SK-N-SH (cell line): ENCODE measurements at regions not wholly inside any gene's neighbourhood (a gene's known extent, or its start where the extent isn't known, plus 50 kb on each side); places are given as distances from the start of the nearest gene placed in this dataset.

Experiments
- CTCF ChIA-PET: fragments of 300-600, 350-600 bp; formaldehyde crosslinking; extraction: SDS; loops from one replicate; lab custom pipeline; 2021; lab: Yijun Ruan, JAX
- POLR2A ChIA-PET: fragments of 350-600 bp; sonication (Branson Sonifier 250); formaldehyde crosslinking; extraction: SDS; loops from one replicate; lab custom pipeline; 2020; ENCODE audit warnings: antibody characterized with exemption, inconsistent platforms; lab: Yijun Ruan, JAX
- DNase-seq: peaks from one replicate; pipeline ENCODE4 v3.0.0; 2012
- H2AFZ ChIP-seq: fragments of 200-600 bp; sonication (generic); 2 replicates; pipeline ENCODE4 v1.8.1; 2016; ENCODE audit warnings: antibody characterized with exemption, mild to moderate bottlenecking, low read depth
- H3F3A ChIP-seq: fragments of 200-600 bp; sonication (generic); replicated peaks from 2 replicates; pipeline ENCODE3; 2016; ENCODE audit warnings: antibody characterized with exemption, mild to moderate bottlenecking; ENCODE audit not compliant: insufficient read depth
- H3K27ac ChIP-seq, 2 experiments: fragments of 200-500 bp in 1 of 2; fragments of 200-600 bp in 1 of 2; sonication (Bioruptor generic) in 1 of 2; sonication (generic), shearing (Covaris generic) in 1 of 2; 2 replicates each; pipeline versions ENCODE4 v1.5.1 to v1.6.1; 2014 to 2016; ENCODE audit warnings: low read depth in 2 of 2, inconsistent platforms in 1 of 2, low read length in 1 of 2, mild to moderate bottlenecking in 1 of 2, mixed read lengths in 1 of 2
- H3K27me3 ChIP-seq: fragments of 200-600 bp; sonication (generic), shearing (Covaris generic); 2 replicates; pipeline ENCODE4 v1.6.1; 2016; ENCODE audit warnings: mixed run types; ENCODE audit not compliant: insufficient read depth
- H3K36me3 ChIP-seq, 2 experiments: fragments of 200-500 bp in 1 of 2; fragments of 200-600 bp in 1 of 2; sonication (Bioruptor generic) in 1 of 2; sonication (generic) in 1 of 2; replicated peaks in 1 of 2; 2 replicates each; pipeline versions ENCODE3 to v1.5.1; 2014 to 2016; ENCODE audit warnings: low read length in 1 of 2, mild to moderate bottlenecking in 1 of 2; ENCODE audit not compliant: insufficient read depth in 2 of 2, control insufficient read depth in 1 of 2
- H3K4me1 ChIP-seq, 2 experiments: fragments of 200-500 bp in 1 of 2; fragments of 200-600 bp in 1 of 2; sonication (Bioruptor generic) in 1 of 2; sonication (generic), shearing (Covaris generic) in 1 of 2; 2 replicates each; pipeline versions ENCODE4 v1.5.1 to v1.6.1; 2014 to 2016; ENCODE audit warnings: low read depth in 1 of 2, low read length in 1 of 2, mixed run types in 1 of 2; ENCODE audit not compliant: insufficient read depth in 2 of 2, control insufficient read depth in 1 of 2
- H3K4me2 ChIP-seq: fragments of 200-600 bp; sonication (generic), shearing (Covaris generic); 2 replicates; pipeline ENCODE4 v1.6.1; 2017; ENCODE audit warnings: mixed run types
- H3K4me3 ChIP-seq, 2 experiments: fragments of 200-500 bp in 1 of 2; fragments of 200-600 bp in 1 of 2; sonication (Bioruptor generic) in 1 of 2; sonication (generic), shearing (Covaris generic) in 1 of 2; 2 replicates each; pipeline versions ENCODE4 v1.5.1 to v1.8.1; 2014 to 2016; ENCODE audit warnings: low read depth in 2 of 2, inconsistent platforms in 1 of 2, low read length in 1 of 2, mild to moderate bottlenecking in 1 of 2, mixed read lengths in 1 of 2, moderate library complexity in 1 of 2
- H3K79me2 ChIP-seq: fragments of 200-600 bp; sonication (generic); 2 replicates; pipeline ENCODE4 v1.8.1; 2017; ENCODE audit warnings: mild to moderate bottlenecking; ENCODE audit not compliant: insufficient read depth
- H3K9ac ChIP-seq: fragments of 200-600 bp; sonication (generic); 2 replicates; pipeline ENCODE4 v1.6.1; 2017; ENCODE audit warnings: mixed run types
- H3K9me2 ChIP-seq: fragments of 200-600 bp; sonication (generic); 2 replicates; pipeline ENCODE4 v1.6.1; 2017; ENCODE audit warnings: mixed run types
- H3K9me3 ChIP-seq: fragments of 200-600 bp; sonication (generic); 2 replicates; pipeline ENCODE4 v1.6.1; 2017; ENCODE audit warnings: mixed run types, mild to moderate bottlenecking, moderate library complexity
- H4K20me1 ChIP-seq: fragments of 200-600 bp; sonication (generic); 2 replicates; pipeline ENCODE4 v1.6.1; 2017; ENCODE audit warnings: mild to moderate bottlenecking, mixed run types; ENCODE audit not compliant: insufficient read depth
- CHD2 ChIP-seq: fragments of 150-350 bp; IDR thresholded peaks from 2 replicates; pipeline ENCODE4 v1.6.1; 2018; ENCODE audit warnings: low read length; ENCODE audit not compliant: partially characterized antibody
- EZH2phosphoT487 ChIP-seq: fragments of 200-600 bp; sonication (generic); IDR thresholded peaks from 2 replicates; pipeline ENCODE4 v1.6.1; 2017; ENCODE audit warnings: low read depth, mixed run types, mild to moderate bottlenecking, antibody characterized with exemption, moderate library complexity, borderline replicate concordance
- FOSL2 ChIP-seq: IDR thresholded peaks from 2 replicates; pipeline ENCODE4 v1.4.0; 2012; ENCODE audit warnings: low read depth, mild to moderate bottlenecking, moderate library complexity, borderline replicate concordance
- FOXM1 ChIP-seq: IDR thresholded peaks from 2 replicates; pipeline ENCODE4 v1.4.0; 2012; ENCODE audit warnings: low read depth, mild to moderate bottlenecking
- GATA2 ChIP-seq: sonication (generic); formaldehyde crosslinking; IDR thresholded peaks from 2 replicates; pipeline ENCODE4 v1.5.0; 2020; ENCODE audit warnings: mild to moderate bottlenecking, missing genetic modification reagents
- JUND ChIP-seq: IDR thresholded peaks from 2 replicates; pipeline ENCODE4 v1.4.0; 2012
- MAX ChIP-seq: IDR thresholded peaks from 2 replicates; pipeline ENCODE4 v1.4.0; 2012; ENCODE audit warnings: low read depth
- MEF2A ChIP-seq: IDR thresholded peaks from 2 replicates; pipeline ENCODE4 v1.4.0; 2012; ENCODE audit warnings: low read depth, borderline replicate concordance
- NFIC ChIP-seq: IDR thresholded peaks from 2 replicates; pipeline ENCODE4 v1.4.0; 2012; ENCODE audit warnings: borderline replicate concordance
- NRF1 ChIP-seq: IDR thresholded peaks from 2 replicates; pipeline ENCODE4 v1.6.1; 2012; ENCODE audit warnings: low read depth, mild to moderate bottlenecking, low read length
- SIN3A ChIP-seq: IDR thresholded peaks from 2 replicates; pipeline ENCODE4 v1.6.1; 2012; ENCODE audit warnings: low read depth, mild to moderate bottlenecking, low read length, moderate library complexity, borderline replicate concordance
- SMC3 ChIP-seq: IDR thresholded peaks from 2 replicates; pipeline ENCODE4 v1.6.1; 2012; ENCODE audit warnings: low read depth, low read length, improper control_type of control experiment
- TAF1 ChIP-seq: IDR thresholded peaks from 2 replicates; pipeline ENCODE4 v1.6.1; 2012; ENCODE audit warnings: low read depth, mild to moderate bottlenecking, low read length, moderate library complexity, borderline replicate concordance
- TCF12 ChIP-seq: IDR thresholded peaks from 2 replicates; pipeline ENCODE4 v1.4.0; 2012
- TEAD4 ChIP-seq: IDR thresholded peaks from 2 replicates; pipeline ENCODE4 v1.4.0; 2012; ENCODE audit warnings: mild to moderate bottlenecking, borderline replicate concordance; ENCODE audit not compliant: insufficient read depth
- WGBS: methylation state at CpG from one replicate; pipeline ENCODE4 v1.1.6; 2017; ENCODE audit warnings: low lambda C conversion rate; 5-methylcytosine and 5-hydroxymethylcytosine counted together
- TF ChIP-seq, protein P1 (sequence below): IDR thresholded peaks from 2 replicates; pipeline ENCODE4 v1.4.0; 2012; ENCODE audit warnings: low read depth, borderline replicate concordance
- TF ChIP-seq, protein P2 (sequence below): IDR thresholded peaks from 2 replicates; pipeline ENCODE4 v1.6.1; 2012; ENCODE audit warnings: mild to moderate bottlenecking, low read depth, low read length, moderate library complexity
- TF ChIP-seq, protein P3 (sequence below): IDR thresholded peaks from 2 replicates; pipeline ENCODE4; 2012

DNA sequence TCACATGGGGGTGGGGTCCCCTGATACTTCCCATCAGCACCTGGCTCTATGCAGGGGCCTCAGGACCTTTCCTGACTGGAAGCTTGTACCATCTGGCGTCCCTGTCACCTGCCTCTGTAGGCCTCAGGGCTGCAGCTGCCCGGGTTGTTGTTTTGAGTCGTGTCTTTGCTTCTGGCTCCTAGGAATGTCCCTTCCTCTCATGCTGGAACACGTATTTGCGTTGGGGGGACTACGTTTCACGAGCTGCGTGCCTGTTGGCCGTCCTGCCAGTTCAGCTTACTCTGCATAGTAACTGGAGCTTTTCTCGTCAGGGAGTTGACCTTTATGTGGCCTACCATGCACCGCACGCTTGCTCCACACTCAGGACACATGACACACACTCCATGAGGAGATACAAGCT lies 54.9 kb upstream of the IRX4 start:
- no peaks in the 10 kb centered on the region for H4K20me1 ChIP-seq
- no peak overlapping the region for H3K4me2 ChIP-seq
- POLR2A ChIA-PET = no interaction called here
- H3K36me3 ChIP-seq = no peaks in the 10 kb centered on the region
- H3K9me2 ChIP-seq = no peaks in the 10 kb centered on the region
- CTCF ChIA-PET = no interaction called here
- no peak overlapping the region for H3K9ac ChIP-seq
- no peaks in the 10 kb centered on the region for H3K79me2 ChIP-seq
- WGBS = 5% methylated on average over 12 of the region's 12 CpGs
- TF ChIP-seq FOXM1 (no peak), NRF1 (no peak), NFIC (no peak), FOSL2 (no peak), EZH2phosphoT487 (no peak), CHD2 (no peak), SMC3 (no peak), GATA2 (CRISPR knock-in tag) (no peak), JUND (no peak), TEAD4 (no peak), TAF1 (no peak)
- TF ChIP-seq, all 33 proteins: peak for 0
- H2AFZ ChIP-seq = no peak overlapping the region
- DNase-seq = no peak
- no peaks in the 10 kb centered on the region for H3K9me3 ChIP-seq
- no peak overlapping the region for H3K27ac ChIP-seq
- no peaks in the 10 kb centered on the region for H3F3A ChIP-seq
- H3K4me3 ChIP-seq = no peak overlapping the region
- no peaks in the 10 kb centered on the region for H3K4me1 ChIP-seq
- peaks cover 46% of the 10 kb centered on the region; the same call in 1 of the 2 replicates for H3K27me3 ChIP-seq

GRCh38 chr5:1936901-1937300 lies 54.2 kb upstream of the IRX4 start:
- CTCF ChIA-PET = no interaction called here
- H3K9ac ChIP-seq = no peak overlapping the region
- POLR2A ChIA-PET = no interaction called here

More at GRCh38 chr5:1936901-1937300, 54.2 kb upstream of the IRX4 start:
- Histone ChIP-seq H2AFZ (no peak overlapping the region), H3K36me3 (no peaks in the 10 kb centered on the region), H4K20me1 (no peaks in the 10 kb centered on the region), H3K27me3 (peaks cover 49% of the 10 kb centered on the region; the same call in 1 of the 2 replicates), H3K9me2 (no peaks in the 10 kb centered on the region), H3K27ac (no peak overlapping the region), H3K4me2 (no peak overlapping the region), H3K4me1 (no peaks in the 10 kb centered on the region), H3K9me3 (no peaks in the 10 kb centered on the region), H3K4me3 (no peak overlapping the region), H3K79me2 (no peaks in the 10 kb centered on the region), H3F3A (no peaks in the 10 kb centered on the region)
- TF ChIP-seq NFIC (no peak), SIN3A (no peak), FOSL2 (no peak), MAX (no peak), TCF12 (no peak), CHD2 (no peak), JUND (no peak), MEF2A (no peak)
- TF ChIP-seq, protein P1, sequence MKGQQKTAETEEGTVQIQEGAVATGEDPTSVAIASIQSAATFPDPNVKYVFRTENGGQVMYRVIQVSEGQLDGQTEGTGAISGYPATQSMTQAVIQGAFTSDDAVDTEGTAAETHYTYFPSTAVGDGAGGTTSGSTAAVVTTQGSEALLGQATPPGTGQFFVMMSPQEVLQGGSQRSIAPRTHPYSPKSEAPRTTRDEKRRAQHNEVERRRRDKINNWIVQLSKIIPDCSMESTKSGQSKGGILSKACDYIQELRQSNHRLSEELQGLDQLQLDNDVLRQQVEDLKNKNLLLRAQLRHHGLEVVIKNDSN = no peak
- TF ChIP-seq, protein P2, sequence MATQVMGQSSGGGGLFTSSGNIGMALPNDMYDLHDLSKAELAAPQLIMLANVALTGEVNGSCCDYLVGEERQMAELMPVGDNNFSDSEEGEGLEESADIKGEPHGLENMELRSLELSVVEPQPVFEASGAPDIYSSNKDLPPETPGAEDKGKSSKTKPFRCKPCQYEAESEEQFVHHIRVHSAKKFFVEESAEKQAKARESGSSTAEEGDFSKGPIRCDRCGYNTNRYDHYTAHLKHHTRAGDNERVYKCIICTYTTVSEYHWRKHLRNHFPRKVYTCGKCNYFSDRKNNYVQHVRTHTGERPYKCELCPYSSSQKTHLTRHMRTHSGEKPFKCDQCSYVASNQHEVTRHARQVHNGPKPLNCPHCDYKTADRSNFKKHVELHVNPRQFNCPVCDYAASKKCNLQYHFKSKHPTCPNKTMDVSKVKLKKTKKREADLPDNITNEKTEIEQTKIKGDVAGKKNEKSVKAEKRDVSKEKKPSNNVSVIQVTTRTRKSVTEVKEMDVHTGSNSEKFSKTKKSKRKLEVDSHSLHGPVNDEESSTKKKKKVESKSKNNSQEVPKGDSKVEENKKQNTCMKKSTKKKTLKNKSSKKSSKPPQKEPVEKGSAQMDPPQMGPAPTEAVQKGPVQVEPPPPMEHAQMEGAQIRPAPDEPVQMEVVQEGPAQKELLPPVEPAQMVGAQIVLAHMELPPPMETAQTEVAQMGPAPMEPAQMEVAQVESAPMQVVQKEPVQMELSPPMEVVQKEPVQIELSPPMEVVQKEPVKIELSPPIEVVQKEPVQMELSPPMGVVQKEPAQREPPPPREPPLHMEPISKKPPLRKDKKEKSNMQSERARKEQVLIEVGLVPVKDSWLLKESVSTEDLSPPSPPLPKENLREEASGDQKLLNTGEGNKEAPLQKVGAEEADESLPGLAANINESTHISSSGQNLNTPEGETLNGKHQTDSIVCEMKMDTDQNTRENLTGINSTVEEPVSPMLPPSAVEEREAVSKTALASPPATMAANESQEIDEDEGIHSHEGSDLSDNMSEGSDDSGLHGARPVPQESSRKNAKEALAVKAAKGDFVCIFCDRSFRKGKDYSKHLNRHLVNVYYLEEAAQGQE = no peak
- TF ChIP-seq, protein P3, sequence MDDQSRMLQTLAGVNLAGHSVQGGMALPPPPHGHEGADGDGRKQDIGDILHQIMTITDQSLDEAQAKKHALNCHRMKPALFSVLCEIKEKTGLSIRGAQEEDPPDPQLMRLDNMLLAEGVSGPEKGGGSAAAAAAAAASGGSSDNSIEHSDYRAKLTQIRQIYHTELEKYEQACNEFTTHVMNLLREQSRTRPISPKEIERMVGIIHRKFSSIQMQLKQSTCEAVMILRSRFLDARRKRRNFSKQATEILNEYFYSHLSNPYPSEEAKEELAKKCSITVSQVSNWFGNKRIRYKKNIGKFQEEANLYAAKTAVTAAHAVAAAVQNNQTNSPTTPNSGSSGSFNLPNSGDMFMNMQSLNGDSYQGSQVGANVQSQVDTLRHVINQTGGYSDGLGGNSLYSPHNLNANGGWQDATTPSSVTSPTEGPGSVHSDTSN = no peak
- 25% methylated on average over 5 of the region's 5 CpGs for WGBS
- DNase-seq = no peak
